ENCODE measurements at regions not wholly inside any gene's neighbourhood (a gene's known extent, or its start where the extent isn't known, plus 50 kb on each side); places are given as distances from the start of the nearest gene placed in this dataset.

DNA sequence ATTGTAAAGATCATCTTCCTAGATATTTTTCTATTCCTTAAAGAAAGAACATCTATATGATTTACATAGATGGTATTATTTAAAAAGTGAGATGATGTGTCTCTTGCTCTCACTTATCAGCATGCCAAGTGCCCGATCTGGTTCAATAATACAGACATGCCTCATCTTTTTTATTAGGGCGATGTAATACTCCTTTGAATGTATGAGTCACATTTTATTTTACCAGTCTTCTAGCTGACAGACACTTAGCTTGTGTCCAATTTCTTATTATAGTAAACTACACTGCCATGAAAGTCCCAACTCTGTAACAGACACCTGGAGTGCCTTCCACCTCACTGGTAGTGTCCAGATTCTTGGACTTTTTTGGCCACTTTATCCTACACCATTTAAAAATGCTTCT is 586.6 kb upstream of the BTBD3 start:
- POLR2A ChIA-PET (ENCODE audit: unreplicated experiment), result interaction anchor here (0.6 kb wide), 1 partner anchor 11 kb away, joined by 7 read pairs; no protein-coding TSS in a partner anchor
- intact Hi-C loops (cut with micrococcal nuclease; ENCODE audit: unreplicated experiment), result no loop called here

DNA sequence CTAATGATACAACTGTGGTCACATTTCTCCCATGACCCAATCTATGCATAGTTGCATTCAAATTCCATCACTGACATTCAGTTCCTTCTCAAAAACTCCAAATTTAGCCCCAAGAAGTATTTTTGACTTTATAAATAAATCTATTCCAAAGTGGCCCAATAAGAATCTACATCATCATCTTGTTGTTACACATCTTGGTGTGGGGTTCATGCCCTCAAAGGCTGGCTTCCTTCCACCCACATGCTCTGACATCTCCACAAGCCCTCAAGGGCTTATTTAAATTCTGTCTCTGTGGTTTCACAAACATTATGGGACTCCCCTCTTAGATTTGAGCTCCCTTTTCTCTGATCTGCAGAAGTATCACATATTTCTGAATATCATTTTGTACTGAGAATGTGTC is 585.3 kb upstream of the BTBD3 start:
- ChIA-PET POLR2A (ENCODE audit: unreplicated experiment) (no interaction called here), CTCF (no interaction called here)
- Histone ChIP-seq H3K79me2 (ENCODE audit: low read depth) (no peaks in the 10 kb centered on the region), H3K9me3 (ENCODE audit: insufficient read depth, low read depth) (no peaks in the 10 kb centered on the region), H3K4me2 (no peak overlapping the region), H3K4me1 (replicated peaks; ENCODE audit: insufficient read depth) (no peaks in the 10 kb centered on the region), H3K27ac (no peak overlapping the region), H4K20me1 (ENCODE audit: insufficient read depth) (no peaks in the 10 kb centered on the region), H3K27me3 (ENCODE audit: insufficient read depth, low read depth) (no peaks in the 10 kb centered on the region), H3K36me3 (ENCODE audit: low read depth) (no peaks in the 10 kb centered on the region), H2AFZ (no peak overlapping the region), H3F3A (ENCODE audit: insufficient read depth, low read depth) (no peaks in the 10 kb centered on the region), H3K9me2 (ENCODE audit: insufficient read depth) (no peaks in the 10 kb centered on the region), H3K4me3 (no peak overlapping the region)
- no TSS peak for BruUV-seq (replicated peaks)
- TF ChIP-seq EZH2 (IDR thresholded peaks at IDR 0.05; ENCODE audit: low read depth), result no peak
- TF ChIP-seq, protein P1, sequence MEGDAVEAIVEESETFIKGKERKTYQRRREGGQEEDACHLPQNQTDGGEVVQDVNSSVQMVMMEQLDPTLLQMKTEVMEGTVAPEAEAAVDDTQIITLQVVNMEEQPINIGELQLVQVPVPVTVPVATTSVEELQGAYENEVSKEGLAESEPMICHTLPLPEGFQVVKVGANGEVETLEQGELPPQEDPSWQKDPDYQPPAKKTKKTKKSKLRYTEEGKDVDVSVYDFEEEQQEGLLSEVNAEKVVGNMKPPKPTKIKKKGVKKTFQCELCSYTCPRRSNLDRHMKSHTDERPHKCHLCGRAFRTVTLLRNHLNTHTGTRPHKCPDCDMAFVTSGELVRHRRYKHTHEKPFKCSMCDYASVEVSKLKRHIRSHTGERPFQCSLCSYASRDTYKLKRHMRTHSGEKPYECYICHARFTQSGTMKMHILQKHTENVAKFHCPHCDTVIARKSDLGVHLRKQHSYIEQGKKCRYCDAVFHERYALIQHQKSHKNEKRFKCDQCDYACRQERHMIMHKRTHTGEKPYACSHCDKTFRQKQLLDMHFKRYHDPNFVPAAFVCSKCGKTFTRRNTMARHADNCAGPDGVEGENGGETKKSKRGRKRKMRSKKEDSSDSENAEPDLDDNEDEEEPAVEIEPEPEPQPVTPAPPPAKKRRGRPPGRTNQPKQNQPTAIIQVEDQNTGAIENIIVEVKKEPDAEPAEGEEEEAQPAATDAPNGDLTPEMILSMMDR (conservative IDR thresholded peaks at IDR 0.05), result no peak
- no peak for DNase-seq
- intact Hi-C loops (cut with micrococcal nuclease; ENCODE audit: unreplicated experiment), result no loop called here

More for the DNA sequence above, 586.6 kb upstream of the BTBD3 start:
- H3K4me1 ChIP-seq (replicated peaks; ENCODE audit: insufficient read depth), result no peaks in the 10 kb centered on the region
- no peaks in the 10 kb centered on the region for H3K27me3 ChIP-seq (ENCODE audit: insufficient read depth, low read depth)
- no peaks in the 10 kb centered on the region for H3K36me3 ChIP-seq (ENCODE audit: low read depth)
- no peak overlapping the region for H3K27ac ChIP-seq
- CTCF ChIA-PET, result no interaction called here
- no peak overlapping the region for H3K4me3 ChIP-seq
- no peaks in the 10 kb centered on the region for H3F3A ChIP-seq (ENCODE audit: insufficient read depth, low read depth)
- no peak overlapping the region for H3K4me2 ChIP-seq
- no peaks in the 10 kb centered on the region for H3K79me2 ChIP-seq (ENCODE audit: low read depth)
- TF ChIP-seq, protein P1 (conservative IDR thresholded peaks at IDR 0.05), result no peak
- TF ChIP-seq EZH2 (IDR thresholded peaks at IDR 0.05; ENCODE audit: low read depth), result no peak
- H3K9me2 ChIP-seq (ENCODE audit: insufficient read depth), result no peaks in the 10 kb centered on the region
- no peak overlapping the region for H2AFZ ChIP-seq
- H4K20me1 ChIP-seq (ENCODE audit: insufficient read depth), result no peaks in the 10 kb centered on the region
- H3K9me3 ChIP-seq (ENCODE audit: insufficient read depth, low read depth), result no peaks in the 10 kb centered on the region
- no peak for DNase-seq
- no TSS peak for BruUV-seq (replicated peaks)

DNA sequence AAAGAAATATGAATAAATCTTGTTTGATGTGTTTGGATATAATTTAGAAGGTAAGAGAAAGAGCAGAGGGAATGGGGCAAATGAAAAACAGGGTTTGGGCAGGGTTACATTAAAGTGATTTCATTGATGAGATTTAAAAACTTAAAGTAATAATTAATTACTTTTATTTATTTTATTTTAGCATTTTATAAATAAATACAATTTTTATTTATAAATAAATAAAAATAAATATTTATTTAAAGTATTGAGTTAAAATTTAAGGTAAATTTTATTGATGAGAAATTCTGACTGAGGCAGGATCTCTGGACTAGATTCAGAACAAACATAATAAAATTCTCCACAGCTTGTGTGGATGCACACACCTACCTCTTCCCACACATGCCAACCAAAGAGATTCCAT is 584.1 kb upstream of the BTBD3 start:
- H3K27ac ChIP-seq, result no peak overlapping the region
- H3K36me3 ChIP-seq (ENCODE audit: low read depth), result no peaks in the 10 kb centered on the region
- TF ChIP-seq, protein P1 (conservative IDR thresholded peaks at IDR 0.05), result no peak
- no peak for TF ChIP-seq EZH2 (IDR thresholded peaks at IDR 0.05; ENCODE audit: low read depth)
- no peak overlapping the region for H3K4me2 ChIP-seq
- no peak overlapping the region for H2AFZ ChIP-seq
- no peaks in the 10 kb centered on the region for H3K27me3 ChIP-seq (ENCODE audit: insufficient read depth, low read depth)
- intact Hi-C loops (cut with micrococcal nuclease; ENCODE audit: unreplicated experiment), result no loop called here
- H3F3A ChIP-seq (ENCODE audit: insufficient read depth, low read depth), result no peaks in the 10 kb centered on the region
- no peak overlapping the region for H3K4me3 ChIP-seq
- ChIA-PET POLR2A (ENCODE audit: unreplicated experiment) (no interaction called here), CTCF (no interaction called here)
- DNase-seq, result no peak
- no peaks in the 10 kb centered on the region for H4K20me1 ChIP-seq (ENCODE audit: insufficient read depth)
- no peaks in the 10 kb centered on the region for H3K4me1 ChIP-seq (replicated peaks; ENCODE audit: insufficient read depth)
- no TSS peak for BruUV-seq (replicated peaks)
- no peaks in the 10 kb centered on the region for H3K9me3 ChIP-seq (ENCODE audit: insufficient read depth, low read depth)
- no peaks in the 10 kb centered on the region for H3K79me2 ChIP-seq (ENCODE audit: low read depth)
- H3K9me2 ChIP-seq (ENCODE audit: insufficient read depth), result no peaks in the 10 kb centered on the region
